ENCODE measurements at regions not wholly inside any gene's neighbourhood (a gene's known extent, or its start where the extent isn't known, plus 50 kb on each side); places are given as distances from the start of the nearest gene placed in this dataset.

DNA sequence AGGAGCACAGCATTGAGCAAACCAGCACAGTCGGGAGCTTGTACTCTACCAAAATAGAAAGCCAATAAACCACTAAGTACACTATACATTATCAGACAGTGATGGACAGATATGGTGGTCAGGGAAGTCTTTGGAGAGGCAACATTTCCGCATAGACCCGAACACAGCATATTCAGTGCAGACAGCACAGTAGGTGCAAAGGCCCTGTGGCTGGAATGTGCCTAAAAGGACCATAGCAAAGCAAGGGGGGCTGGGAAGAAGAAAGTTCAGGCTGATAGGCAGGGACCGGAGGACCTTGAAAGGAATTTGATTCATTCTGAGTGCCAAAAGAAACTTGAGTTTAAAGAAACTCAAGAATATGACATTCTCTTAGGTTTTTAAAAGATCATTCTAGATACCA lies 92.0 kb upstream of the GALNT2 start:
- Mint-ChIP-seq H3K4me1 (no peaks in the 10 kb centered on the region), H3K27ac (no peak overlapping the region), H3K9me3 (peaks cover 50% of the 10 kb centered on the region), H3K36me3 (peaks cover 28% of the 10 kb centered on the region), H3K27me3 (ENCODE audit: low read depth) (no peaks in the 10 kb centered on the region), H3K4me3 (no peak overlapping the region)
- TF ChIP-seq NFATC4 (CRISPR knock-in tag; IDR thresholded peaks at IDR 0.05) (no peak), ZNF219 (CRISPR knock-in tag; IDR thresholded peaks at IDR 0.05; ENCODE audit: borderline replicate concordance) (no peak), ZNF317 (CRISPR knock-in tag; IDR thresholded peaks at IDR 0.05; ENCODE audit: borderline replicate concordance, low read depth) (no peak), RELA (CRISPR knock-in tag; IDR thresholded peaks at IDR 0.05; ENCODE audit: borderline replicate concordance) (no peak), ATF1 (CRISPR knock-in tag; IDR thresholded peaks at IDR 0.05) (no peak), ZNF396 (CRISPR knock-in tag; IDR thresholded peaks at IDR 0.05; ENCODE audit: borderline replicate concordance) (no peak), CREM (CRISPR knock-in tag; IDR thresholded peaks at IDR 0.05) (no peak)
- TF ChIP-seq, protein P1, sequence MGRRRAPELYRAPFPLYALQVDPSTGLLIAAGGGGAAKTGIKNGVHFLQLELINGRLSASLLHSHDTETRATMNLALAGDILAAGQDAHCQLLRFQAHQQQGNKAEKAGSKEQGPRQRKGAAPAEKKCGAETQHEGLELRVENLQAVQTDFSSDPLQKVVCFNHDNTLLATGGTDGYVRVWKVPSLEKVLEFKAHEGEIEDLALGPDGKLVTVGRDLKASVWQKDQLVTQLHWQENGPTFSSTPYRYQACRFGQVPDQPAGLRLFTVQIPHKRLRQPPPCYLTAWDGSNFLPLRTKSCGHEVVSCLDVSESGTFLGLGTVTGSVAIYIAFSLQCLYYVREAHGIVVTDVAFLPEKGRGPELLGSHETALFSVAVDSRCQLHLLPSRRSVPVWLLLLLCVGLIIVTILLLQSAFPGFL (CRISPR knock-in tag; IDR thresholded peaks at IDR 0.05; ENCODE audit: borderline replicate concordance), result no peak
- TF ChIP-seq, protein P2, sequence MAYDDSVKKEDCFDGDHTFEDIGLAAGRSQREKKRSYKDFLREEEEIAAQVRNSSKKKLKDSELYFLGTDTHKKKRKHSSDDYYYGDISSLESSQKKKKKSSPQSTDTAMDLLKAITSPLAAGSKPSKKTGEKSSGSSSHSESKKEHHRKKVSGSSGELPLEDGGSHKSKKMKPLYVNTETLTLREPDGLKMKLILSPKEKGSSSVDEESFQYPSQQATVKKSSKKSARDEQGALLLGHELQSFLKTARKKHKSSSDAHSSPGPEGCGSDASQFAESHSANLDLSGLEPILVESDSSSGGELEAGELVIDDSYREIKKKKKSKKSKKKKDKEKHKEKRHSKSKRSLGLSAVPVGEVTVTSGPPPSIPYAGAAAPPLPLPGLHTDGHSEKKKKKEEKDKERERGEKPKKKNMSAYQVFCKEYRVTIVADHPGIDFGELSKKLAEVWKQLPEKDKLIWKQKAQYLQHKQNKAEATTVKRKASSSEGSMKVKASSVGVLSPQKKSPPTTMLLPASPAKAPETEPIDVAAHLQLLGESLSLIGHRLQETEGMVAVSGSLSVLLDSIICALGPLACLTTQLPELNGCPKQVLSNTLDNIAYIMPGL (CRISPR knock-in tag; IDR thresholded peaks at IDR 0.05), result no peak
- TF ChIP-seq, protein P3, sequence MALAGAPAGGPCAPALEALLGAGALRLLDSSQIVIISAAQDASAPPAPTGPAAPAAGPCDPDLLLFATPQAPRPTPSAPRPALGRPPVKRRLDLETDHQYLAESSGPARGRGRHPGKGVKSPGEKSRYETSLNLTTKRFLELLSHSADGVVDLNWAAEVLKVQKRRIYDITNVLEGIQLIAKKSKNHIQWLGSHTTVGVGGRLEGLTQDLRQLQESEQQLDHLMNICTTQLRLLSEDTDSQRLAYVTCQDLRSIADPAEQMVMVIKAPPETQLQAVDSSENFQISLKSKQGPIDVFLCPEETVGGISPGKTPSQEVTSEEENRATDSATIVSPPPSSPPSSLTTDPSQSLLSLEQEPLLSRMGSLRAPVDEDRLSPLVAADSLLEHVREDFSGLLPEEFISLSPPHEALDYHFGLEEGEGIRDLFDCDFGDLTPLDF (CRISPR knock-in tag; IDR thresholded peaks at IDR 0.05), result no peak
- TF ChIP-seq, protein P4, sequence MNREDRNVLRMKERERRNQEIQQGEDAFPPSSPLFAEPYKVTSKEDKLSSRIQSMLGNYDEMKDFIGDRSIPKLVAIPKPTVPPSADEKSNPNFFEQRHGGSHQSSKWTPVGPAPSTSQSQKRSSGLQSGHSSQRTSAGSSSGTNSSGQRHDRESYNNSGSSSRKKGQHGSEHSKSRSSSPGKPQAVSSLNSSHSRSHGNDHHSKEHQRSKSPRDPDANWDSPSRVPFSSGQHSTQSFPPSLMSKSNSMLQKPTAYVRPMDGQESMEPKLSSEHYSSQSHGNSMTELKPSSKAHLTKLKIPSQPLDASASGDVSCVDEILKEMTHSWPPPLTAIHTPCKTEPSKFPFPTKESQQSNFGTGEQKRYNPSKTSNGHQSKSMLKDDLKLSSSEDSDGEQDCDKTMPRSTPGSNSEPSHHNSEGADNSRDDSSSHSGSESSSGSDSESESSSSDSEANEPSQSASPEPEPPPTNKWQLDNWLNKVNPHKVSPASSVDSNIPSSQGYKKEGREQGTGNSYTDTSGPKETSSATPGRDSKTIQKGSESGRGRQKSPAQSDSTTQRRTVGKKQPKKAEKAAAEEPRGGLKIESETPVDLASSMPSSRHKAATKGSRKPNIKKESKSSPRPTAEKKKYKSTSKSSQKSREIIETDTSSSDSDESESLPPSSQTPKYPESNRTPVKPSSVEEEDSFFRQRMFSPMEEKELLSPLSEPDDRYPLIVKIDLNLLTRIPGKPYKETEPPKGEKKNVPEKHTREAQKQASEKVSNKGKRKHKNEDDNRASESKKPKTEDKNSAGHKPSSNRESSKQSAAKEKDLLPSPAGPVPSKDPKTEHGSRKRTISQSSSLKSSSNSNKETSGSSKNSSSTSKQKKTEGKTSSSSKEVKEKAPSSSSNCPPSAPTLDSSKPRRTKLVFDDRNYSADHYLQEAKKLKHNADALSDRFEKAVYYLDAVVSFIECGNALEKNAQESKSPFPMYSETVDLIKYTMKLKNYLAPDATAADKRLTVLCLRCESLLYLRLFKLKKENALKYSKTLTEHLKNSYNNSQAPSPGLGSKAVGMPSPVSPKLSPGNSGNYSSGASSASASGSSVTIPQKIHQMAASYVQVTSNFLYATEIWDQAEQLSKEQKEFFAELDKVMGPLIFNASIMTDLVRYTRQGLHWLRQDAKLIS (CRISPR knock-in tag; IDR thresholded peaks at IDR 0.05; ENCODE audit: borderline replicate concordance), result no peak
- TF ChIP-seq, protein P5, sequence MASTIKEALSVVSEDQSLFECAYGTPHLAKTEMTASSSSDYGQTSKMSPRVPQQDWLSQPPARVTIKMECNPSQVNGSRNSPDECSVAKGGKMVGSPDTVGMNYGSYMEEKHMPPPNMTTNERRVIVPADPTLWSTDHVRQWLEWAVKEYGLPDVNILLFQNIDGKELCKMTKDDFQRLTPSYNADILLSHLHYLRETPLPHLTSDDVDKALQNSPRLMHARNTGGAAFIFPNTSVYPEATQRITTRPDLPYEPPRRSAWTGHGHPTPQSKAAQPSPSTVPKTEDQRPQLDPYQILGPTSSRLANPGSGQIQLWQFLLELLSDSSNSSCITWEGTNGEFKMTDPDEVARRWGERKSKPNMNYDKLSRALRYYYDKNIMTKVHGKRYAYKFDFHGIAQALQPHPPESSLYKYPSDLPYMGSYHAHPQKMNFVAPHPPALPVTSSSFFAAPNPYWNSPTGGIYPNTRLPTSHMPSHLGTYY (CRISPR knock-in tag; IDR thresholded peaks at IDR 0.05), result no peak
- ChIA-PET CTCF (no interaction called here), POLR2A (no interaction called here)
- no peak for ATAC-seq
- no peak for DNase-seq (ENCODE audit: low spot score)

DNA sequence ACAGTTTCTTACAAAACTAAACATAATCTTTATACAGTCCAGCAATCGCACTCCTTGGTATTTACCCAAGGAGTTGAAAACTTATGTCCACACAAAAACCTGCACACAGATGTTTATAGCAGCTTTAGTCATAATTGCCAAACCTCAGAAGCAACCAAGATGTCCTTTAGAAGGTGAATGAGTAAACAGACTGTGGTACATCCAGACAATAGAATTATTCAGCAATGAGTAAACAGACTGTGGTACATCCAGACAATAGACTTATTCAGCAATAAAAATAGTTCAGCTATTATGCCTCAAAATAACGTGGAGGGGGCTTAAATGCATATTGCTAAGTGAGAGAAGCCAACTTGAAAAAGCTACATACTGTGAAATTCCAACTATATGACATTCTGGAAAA lies 87.0 kb upstream of the GALNT2 start:
- H3K27me3 Mint-ChIP-seq (ENCODE audit: low read depth), result peaks cover 2% of the 10 kb centered on the region; the same call in 1 of the 2 replicates
- DNase-seq (ENCODE audit: low spot score) (no peak), ATAC-seq (no peak)
- no peaks in the 10 kb centered on the region for H3K4me1 Mint-ChIP-seq
- peaks cover 48% of the 10 kb centered on the region for H3K9me3 Mint-ChIP-seq
- H3K36me3 Mint-ChIP-seq, result peaks cover 27% of the 10 kb centered on the region
- no peak overlapping the region for H3K27ac Mint-ChIP-seq
- ChIA-PET POLR2A (no interaction called here), CTCF (no interaction called here)
- no peak overlapping the region for H3K4me3 Mint-ChIP-seq
- TF ChIP-seq, protein P6, sequence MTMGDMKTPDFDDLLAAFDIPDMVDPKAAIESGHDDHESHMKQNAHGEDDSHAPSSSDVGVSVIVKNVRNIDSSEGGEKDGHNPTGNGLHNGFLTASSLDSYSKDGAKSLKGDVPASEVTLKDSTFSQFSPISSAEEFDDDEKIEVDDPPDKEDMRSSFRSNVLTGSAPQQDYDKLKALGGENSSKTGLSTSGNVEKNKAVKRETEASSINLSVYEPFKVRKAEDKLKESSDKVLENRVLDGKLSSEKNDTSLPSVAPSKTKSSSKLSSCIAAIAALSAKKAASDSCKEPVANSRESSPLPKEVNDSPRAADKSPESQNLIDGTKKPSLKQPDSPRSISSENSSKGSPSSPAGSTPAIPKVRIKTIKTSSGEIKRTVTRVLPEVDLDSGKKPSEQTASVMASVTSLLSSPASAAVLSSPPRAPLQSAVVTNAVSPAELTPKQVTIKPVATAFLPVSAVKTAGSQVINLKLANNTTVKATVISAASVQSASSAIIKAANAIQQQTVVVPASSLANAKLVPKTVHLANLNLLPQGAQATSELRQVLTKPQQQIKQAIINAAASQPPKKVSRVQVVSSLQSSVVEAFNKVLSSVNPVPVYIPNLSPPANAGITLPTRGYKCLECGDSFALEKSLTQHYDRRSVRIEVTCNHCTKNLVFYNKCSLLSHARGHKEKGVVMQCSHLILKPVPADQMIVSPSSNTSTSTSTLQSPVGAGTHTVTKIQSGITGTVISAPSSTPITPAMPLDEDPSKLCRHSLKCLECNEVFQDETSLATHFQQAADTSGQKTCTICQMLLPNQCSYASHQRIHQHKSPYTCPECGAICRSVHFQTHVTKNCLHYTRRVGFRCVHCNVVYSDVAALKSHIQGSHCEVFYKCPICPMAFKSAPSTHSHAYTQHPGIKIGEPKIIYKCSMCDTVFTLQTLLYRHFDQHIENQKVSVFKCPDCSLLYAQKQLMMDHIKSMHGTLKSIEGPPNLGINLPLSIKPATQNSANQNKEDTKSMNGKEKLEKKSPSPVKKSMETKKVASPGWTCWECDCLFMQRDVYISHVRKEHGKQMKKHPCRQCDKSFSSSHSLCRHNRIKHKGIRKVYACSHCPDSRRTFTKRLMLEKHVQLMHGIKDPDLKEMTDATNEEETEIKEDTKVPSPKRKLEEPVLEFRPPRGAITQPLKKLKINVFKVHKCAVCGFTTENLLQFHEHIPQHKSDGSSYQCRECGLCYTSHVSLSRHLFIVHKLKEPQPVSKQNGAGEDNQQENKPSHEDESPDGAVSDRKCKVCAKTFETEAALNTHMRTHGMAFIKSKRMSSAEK (CRISPR knock-in tag; IDR thresholded peaks at IDR 0.05; ENCODE audit: borderline replicate concordance), result no peak
- TF ChIP-seq, protein P7, sequence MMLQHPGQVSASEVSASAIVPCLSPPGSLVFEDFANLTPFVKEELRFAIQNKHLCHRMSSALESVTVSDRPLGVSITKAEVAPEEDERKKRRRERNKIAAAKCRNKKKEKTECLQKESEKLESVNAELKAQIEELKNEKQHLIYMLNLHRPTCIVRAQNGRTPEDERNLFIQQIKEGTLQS (CRISPR knock-in tag; conservative IDR thresholded peaks at IDR 0.05), result no peak
- TF ChIP-seq TEAD1 (CRISPR knock-in tag; IDR thresholded peaks at IDR 0.05) (no peak), ZNF317 (CRISPR knock-in tag; IDR thresholded peaks at IDR 0.05; ENCODE audit: borderline replicate concordance, low read depth) (no peak), NR3C1 (CRISPR knock-in tag; conservative IDR thresholded peaks at IDR 0.05; ENCODE audit: low read depth) (no peak), GABPB1 (CRISPR knock-in tag; IDR thresholded peaks at IDR 0.05) (no peak), MYBL2 (CRISPR knock-in tag; IDR thresholded peaks at IDR 0.05) (no peak)
- TF ChIP-seq, protein P8, sequence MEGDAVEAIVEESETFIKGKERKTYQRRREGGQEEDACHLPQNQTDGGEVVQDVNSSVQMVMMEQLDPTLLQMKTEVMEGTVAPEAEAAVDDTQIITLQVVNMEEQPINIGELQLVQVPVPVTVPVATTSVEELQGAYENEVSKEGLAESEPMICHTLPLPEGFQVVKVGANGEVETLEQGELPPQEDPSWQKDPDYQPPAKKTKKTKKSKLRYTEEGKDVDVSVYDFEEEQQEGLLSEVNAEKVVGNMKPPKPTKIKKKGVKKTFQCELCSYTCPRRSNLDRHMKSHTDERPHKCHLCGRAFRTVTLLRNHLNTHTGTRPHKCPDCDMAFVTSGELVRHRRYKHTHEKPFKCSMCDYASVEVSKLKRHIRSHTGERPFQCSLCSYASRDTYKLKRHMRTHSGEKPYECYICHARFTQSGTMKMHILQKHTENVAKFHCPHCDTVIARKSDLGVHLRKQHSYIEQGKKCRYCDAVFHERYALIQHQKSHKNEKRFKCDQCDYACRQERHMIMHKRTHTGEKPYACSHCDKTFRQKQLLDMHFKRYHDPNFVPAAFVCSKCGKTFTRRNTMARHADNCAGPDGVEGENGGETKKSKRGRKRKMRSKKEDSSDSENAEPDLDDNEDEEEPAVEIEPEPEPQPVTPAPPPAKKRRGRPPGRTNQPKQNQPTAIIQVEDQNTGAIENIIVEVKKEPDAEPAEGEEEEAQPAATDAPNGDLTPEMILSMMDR (IDR thresholded peaks at IDR 0.05), result no peak
